HUES48 (cell line): ENCODE measurements at regions not wholly inside any gene's neighbourhood (a gene's known extent, or its start where the extent isn't known, plus 50 kb on each side); places are given as distances from the start of the nearest gene placed in this dataset.
"Not testable (repeated sequence)": the region's sequence is repeated elsewhere in the genome, so short reads cannot be mapped to it uniquely, and the experiment has no call there.

ENCODE experiments used
- H3K27ac ChIP-seq: one replicate; pipeline ENCODE4 v1.7.0; 2013; ENCODE audit warnings: low read depth, low read length, inconsistent platforms
- H3K27me3 ChIP-seq: 2 replicates; pipeline ENCODE4 v1.6.1; 2013; ENCODE audit warnings: mild to moderate bottlenecking, low read length; ENCODE audit not compliant: control insufficient read depth, insufficient read depth
- H3K36me3 ChIP-seq: 2 replicates; pipeline ENCODE4 v1.6.1; 2013; ENCODE audit warnings: low read length; ENCODE audit not compliant: control insufficient read depth, insufficient read depth
- H3K4me1 ChIP-seq: 2 replicates; pipeline ENCODE4 v1.6.1; 2013; ENCODE audit warnings: mild to moderate bottlenecking, low read length; ENCODE audit not compliant: control insufficient read depth, insufficient read depth
- H3K4me3 ChIP-seq: 2 replicates; pipeline ENCODE4 v1.5.1; 2013; ENCODE audit warnings: mild to moderate bottlenecking, low read depth, low read length
- H3K9ac ChIP-seq: 2 replicates; pipeline ENCODE4 v1.6.1; 2013; ENCODE audit warnings: mild to moderate bottlenecking, low read depth, low read length, moderate library complexity
- H3K9me3 ChIP-seq: 2 replicates; pipeline ENCODE4 v1.6.1; 2013; ENCODE audit warnings: low read length; ENCODE audit not compliant: control insufficient read depth, insufficient read depth

GRCh38 chr14:66268802-66269334, 217.3 kb upstream of the CCDC196 start:
- Histone ChIP-seq H3K4me1 (no peaks in the 10 kb centered on the region), H3K9me3 (no peaks in the 10 kb centered on the region), H3K36me3 (no peaks in the 10 kb centered on the region), H3K9ac (no peak overlapping the region), H3K27ac (no peak overlapping the region), H3K27me3 (no peaks in the 10 kb centered on the region), H3K4me3 (no peak overlapping the region)

- Histone ChIP-seq H3K4me3 (no peak overlapping the region), H3K4me1 (no peaks in the 10 kb centered on the region), H3K9me3 (no peaks in the 10 kb centered on the region), H3K27me3 (no peaks in the 10 kb centered on the region), H3K36me3 (no peaks in the 10 kb centered on the region), H3K27ac (no peak overlapping the region), H3K9ac (no peak overlapping the region)
Measured at GRCh38 chr14:66272221-66272620, 213.9 kb upstream of the CCDC196 start.

- Histone ChIP-seq H3K9me3 (no peaks in the 10 kb centered on the region), H3K36me3 (no peaks in the 10 kb centered on the region), H3K9ac (no peak overlapping the region), H3K4me1 (no peaks in the 10 kb centered on the region), H3K27ac (no peak overlapping the region), H3K27me3 (no peaks in the 10 kb centered on the region), H3K4me3 (no peak overlapping the region)
Measured at GRCh38 chr14:66273261-66273832, 212.8 kb upstream of the CCDC196 start.

- H3K9ac ChIP-seq, H3K36me3 ChIP-seq, H3K9me3 ChIP-seq, H3K27ac ChIP-seq, H3K4me1 ChIP-seq, H3K27me3 ChIP-seq, H3K4me3 ChIP-seq: not testable (repeated sequence)
Measured at GRCh38 chr14:66278418-66278817, 207.8 kb upstream of the CCDC196 start.

- Histone ChIP-seq H3K27me3 (no peaks in the 10 kb centered on the region), H3K36me3 (no peaks in the 10 kb centered on the region), H3K4me3 (no peak overlapping the region), H3K9me3 (no peaks in the 10 kb centered on the region), H3K27ac (no peak overlapping the region), H3K4me1 (no peaks in the 10 kb centered on the region), H3K9ac (no peak overlapping the region)
Measured at GRCh38 chr14:66281036-66281776, 205.0 kb upstream of the CCDC196 start.

GRCh38 chr14:66284346-66284745, 201.8 kb upstream of the CCDC196 start:
- H3K27me3 ChIP-seq = no peaks in the 10 kb centered on the region
- H3K4me1 ChIP-seq = no peaks in the 10 kb centered on the region
- no peak overlapping the region for H3K9ac ChIP-seq
- H3K9me3 ChIP-seq = no peaks in the 10 kb centered on the region
- no peak overlapping the region for H3K27ac ChIP-seq
- no peak overlapping the region for H3K4me3 ChIP-seq
- no peaks in the 10 kb centered on the region for H3K36me3 ChIP-seq

- no peak overlapping the region for H3K4me3 ChIP-seq
- H3K9me3 ChIP-seq = no peaks in the 10 kb centered on the region
- no peak overlapping the region for H3K9ac ChIP-seq
- H3K4me1 ChIP-seq = no peaks in the 10 kb centered on the region
- no peak overlapping the region for H3K27ac ChIP-seq
- no peaks in the 10 kb centered on the region for H3K27me3 ChIP-seq
- no peaks in the 10 kb centered on the region for H3K36me3 ChIP-seq
Measured at GRCh38 chr14:66288511-66288910, 197.7 kb upstream of the CCDC196 start.

- H3K27ac ChIP-seq = no peak overlapping the region
- no peaks in the 10 kb centered on the region for H3K9me3 ChIP-seq
- H3K27me3 ChIP-seq = no peaks in the 10 kb centered on the region
- no peaks in the 10 kb centered on the region for H3K36me3 ChIP-seq
- no peaks in the 10 kb centered on the region for H3K4me1 ChIP-seq
- H3K9ac ChIP-seq = no peak overlapping the region
- no peak overlapping the region for H3K4me3 ChIP-seq
Measured at GRCh38 chr14:66291756-66292155, 194.4 kb upstream of the CCDC196 start.

- Histone ChIP-seq H3K9me3 (no peaks in the 10 kb centered on the region), H3K9ac (no peak overlapping the region), H3K4me3 (no peak overlapping the region), H3K4me1 (no peaks in the 10 kb centered on the region), H3K27ac (no peak overlapping the region), H3K27me3 (no peaks in the 10 kb centered on the region), H3K36me3 (no peaks in the 10 kb centered on the region)
Measured at GRCh38 chr14:66293533-66294105, 192.6 kb upstream of the CCDC196 start.

GRCh38 chr14:66295386-66295785, 190.8 kb upstream of the CCDC196 start:
- Histone ChIP-seq H3K9me3 (no peaks in the 10 kb centered on the region), H3K27me3 (no peaks in the 10 kb centered on the region), H3K27ac (no peak overlapping the region), H3K4me1 (no peaks in the 10 kb centered on the region), H3K4me3 (no peak overlapping the region), H3K9ac (no peak overlapping the region), H3K36me3 (no peaks in the 10 kb centered on the region)

GRCh38 chr14:66300886-66301285, 185.3 kb upstream of the CCDC196 start:
- Histone ChIP-seq H3K27ac (no peak overlapping the region), H3K4me3 (no peak overlapping the region), H3K4me1 (no peaks in the 10 kb centered on the region), H3K9me3 (0 out of 2 replicates have a peak, but pooled peaks cover 9% of the 10 kb centered on the region), H3K27me3 (no peaks in the 10 kb centered on the region), H3K9ac (no peak overlapping the region), H3K36me3 (no peaks in the 10 kb centered on the region)
